ENCODE measurements at regions not wholly inside any gene's neighbourhood (a gene's known extent, or its start where the extent isn't known, plus 50 kb on each side); places are given as distances from the start of the nearest gene placed in this dataset.

- TF ChIP-seq, protein P1, sequence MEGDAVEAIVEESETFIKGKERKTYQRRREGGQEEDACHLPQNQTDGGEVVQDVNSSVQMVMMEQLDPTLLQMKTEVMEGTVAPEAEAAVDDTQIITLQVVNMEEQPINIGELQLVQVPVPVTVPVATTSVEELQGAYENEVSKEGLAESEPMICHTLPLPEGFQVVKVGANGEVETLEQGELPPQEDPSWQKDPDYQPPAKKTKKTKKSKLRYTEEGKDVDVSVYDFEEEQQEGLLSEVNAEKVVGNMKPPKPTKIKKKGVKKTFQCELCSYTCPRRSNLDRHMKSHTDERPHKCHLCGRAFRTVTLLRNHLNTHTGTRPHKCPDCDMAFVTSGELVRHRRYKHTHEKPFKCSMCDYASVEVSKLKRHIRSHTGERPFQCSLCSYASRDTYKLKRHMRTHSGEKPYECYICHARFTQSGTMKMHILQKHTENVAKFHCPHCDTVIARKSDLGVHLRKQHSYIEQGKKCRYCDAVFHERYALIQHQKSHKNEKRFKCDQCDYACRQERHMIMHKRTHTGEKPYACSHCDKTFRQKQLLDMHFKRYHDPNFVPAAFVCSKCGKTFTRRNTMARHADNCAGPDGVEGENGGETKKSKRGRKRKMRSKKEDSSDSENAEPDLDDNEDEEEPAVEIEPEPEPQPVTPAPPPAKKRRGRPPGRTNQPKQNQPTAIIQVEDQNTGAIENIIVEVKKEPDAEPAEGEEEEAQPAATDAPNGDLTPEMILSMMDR (IDR thresholded peaks at IDR 0.05; ENCODE audit: low read depth, low read length, poor library complexity, severe bottlenecking): no peak
- TF ChIP-seq EZH2phosphoT487 (IDR thresholded peaks at IDR 0.05; ENCODE audit: borderline replicate concordance, low read length): no peak
These were observed 145.2 kb upstream of the CADM1 start for GRCh38 chr11:115649461-115649860.

Data from DOHH2 (cell line).